ENCODE measurements at regions not wholly inside any gene's neighbourhood (a gene's known extent, or its start where the extent isn't known, plus 50 kb on each side); places are given as distances from the start of the nearest gene placed in this dataset.

GRCh38 chrX:150310417-150310816 lies 52.7 kb upstream of the MAMLD1 start:
- DNase-seq: no peak

- no peak for DNase-seq
These were observed 52.2 kb upstream of the MAMLD1 start for GRCh38 chrX:150310881-150311280.

GRCh38 chrX:150312931-150313330 lies 50.2 kb upstream of the MAMLD1 start:
- DNase-seq: no peak
